CD14-positive monocyte (primary cell): ENCODE measurements at regions not wholly inside any gene's neighbourhood (a gene's known extent, or its start where the extent isn't known, plus 50 kb on each side); places are given as distances from the start of the nearest gene placed in this dataset.

Experiments used
- DNase-seq, 3 donors: peaks; one replicate each; pipeline ENCODE4 v3.0.0-alpha.2; 2011 to 2022
- H2AFZ ChIP-seq: 2 replicates; pipeline ENCODE4 v1.6.0; 2012; ENCODE audit warnings: mild to moderate bottlenecking, low read depth, low read length, inconsistent platforms; ENCODE audit not compliant: insufficient read depth, poor library complexity, severe bottlenecking
- H3K27ac ChIP-seq, 2 donors: 1 replicate in 1 of 2; 2 replicates in 1 of 2; pipeline ENCODE4 v1.5.1; 2012 to 2013; ENCODE audit warnings: low read length in 2 of 2, control low read depth in 1 of 2, inconsistent platforms in 1 of 2, low read depth in 1 of 2, mild to moderate bottlenecking in 1 of 2
- H3K27me3 ChIP-seq, 2 donors: one replicate each; pipeline versions ENCODE4 v1.6.0 to v1.6.1; 2011 to 2013; ENCODE audit warnings: low read length in 2 of 2; ENCODE audit not compliant: control insufficient read depth in 2 of 2, insufficient read depth in 2 of 2
- H3K36me3 ChIP-seq, 2 donors: replicated peaks in 1 of 2; 1 replicate in 1 of 2; 2 replicates in 1 of 2; pipeline versions ENCODE4 v1.5.1 to v1.6.1; 2012 to 2013; ENCODE audit warnings: low read length in 2 of 2, control low read depth in 1 of 2, inconsistent platforms in 1 of 2, mild to moderate bottlenecking in 1 of 2; ENCODE audit not compliant: insufficient read depth in 2 of 2, control insufficient read depth in 1 of 2
- H3K4me1 ChIP-seq, 2 donors: 1 replicate in 1 of 2; 2 replicates in 1 of 2; pipeline versions ENCODE4 v1.5.1 to v1.6.1; 2012 to 2013; ENCODE audit warnings: low read length in 2 of 2, control low read depth in 1 of 2, inconsistent platforms in 1 of 2, mild to moderate bottlenecking in 1 of 2, moderate library complexity in 1 of 2; ENCODE audit not compliant: insufficient read depth in 2 of 2, control insufficient read depth in 1 of 2
- H3K4me2 ChIP-seq: replicated peaks from 2 replicates; pipeline ENCODE3; 2012; ENCODE audit warnings: low read length, moderate library complexity, mild to moderate bottlenecking; ENCODE audit not compliant: poor library complexity, severe bottlenecking; ENCODE audit errors: extremely low read depth
- H3K4me3 ChIP-seq, 3 experiments: fragments of 200-600 bp in 1 of 3; sonication (generic) in 1 of 3; replicated peaks in 1 of 3; 1 replicate in 2 of 3; 2 replicates in 1 of 3; pipeline ENCODE4 v1.5.1; 2011 to 2013; ENCODE audit warnings: low read length in 3 of 3, mild to moderate bottlenecking in 3 of 3, control low read depth in 2 of 3, low read depth in 2 of 3, inconsistent platforms in 1 of 3, moderate library complexity in 1 of 3
- H3K79me2 ChIP-seq: 2 replicates; pipeline ENCODE4 v1.6.0; 2012; ENCODE audit warnings: mild to moderate bottlenecking, control low read depth, inconsistent platforms, low read length, moderate library complexity; ENCODE audit not compliant: insufficient read depth
- H3K9ac ChIP-seq: 2 replicates; pipeline ENCODE4 v1.6.0; 2017; ENCODE audit warnings: low read length, mild to moderate bottlenecking; ENCODE audit not compliant: insufficient read depth, poor library complexity, severe bottlenecking
- H3K9me3 ChIP-seq, 2 donors: replicated peaks in 1 of 2; 1 replicate in 1 of 2; 2 replicates in 1 of 2; pipeline versions ENCODE4 v1.5.1 to v1.6.1; 2012 to 2013; ENCODE audit warnings: low read length in 2 of 2, control low read depth in 1 of 2; ENCODE audit not compliant: control insufficient read depth in 1 of 2, insufficient read depth in 1 of 2
- H4K20me1 ChIP-seq: 2 replicates; pipeline ENCODE4 v1.6.0; 2012; ENCODE audit warnings: mild to moderate bottlenecking, low read length, control low read depth, moderate library complexity; ENCODE audit not compliant: insufficient read depth
- H3K27ac Mint-ChIP-seq, 7 donors: one replicate each; pipeline ENCODE4 v1.8.0; 2020; ENCODE audit warnings: mild to moderate bottlenecking in 7 of 7, mixed read lengths in 7 of 7, moderate library complexity in 6 of 7, inconsistent platforms in 2 of 7
- H3K27me3 Mint-ChIP-seq, 3 donors: one replicate each; pipeline ENCODE4 v1.8.0; 2021 to 2022; ENCODE audit warnings: low read depth in 3 of 3, mild to moderate bottlenecking in 3 of 3, mixed read lengths in 3 of 3, moderate library complexity in 3 of 3, inconsistent platforms in 1 of 3
- H3K36me3 Mint-ChIP-seq, 2 donors: one replicate each; pipeline ENCODE4 v1.8.0; 2020; ENCODE audit warnings: mixed read lengths in 2 of 2, inconsistent platforms in 1 of 2, mild to moderate bottlenecking in 1 of 2
- H3K4me1 Mint-ChIP-seq: one replicate; pipeline ENCODE4 v1.8.0; 2020; ENCODE audit warnings: mild to moderate bottlenecking, mixed read lengths
- H3K4me3 Mint-ChIP-seq, 2 donors: one replicate each; pipeline ENCODE4 v1.8.0; 2020; ENCODE audit warnings: mild to moderate bottlenecking in 2 of 2, mixed read lengths in 2 of 2, moderate library complexity in 1 of 2
- H3K9me3 Mint-ChIP-seq, 7 donors: one replicate each; pipeline ENCODE4 v1.8.0; 2020 to 2022; ENCODE audit warnings: mixed read lengths in 7 of 7, mild to moderate bottlenecking in 6 of 7, moderate library complexity in 6 of 7, inconsistent platforms in 2 of 7
- CTCF ChIP-seq: fragments of 200-600 bp; IDR thresholded peaks from one replicate; pipeline ENCODE4 v1.8.0; 2022; ENCODE audit warnings: antibody characterized with exemption, mild to moderate bottlenecking
- WGBS: methylation state at CpG from one replicate; pipeline ENCODE4 v1.1.5; 2013; ENCODE audit warnings: missing lambda C conversion rate; ENCODE audit not compliant: insufficient coverage; 5-methylcytosine and 5-hydroxymethylcytosine counted together
- intact Hi-C, 2 donors: fragments of 100-400 bp; cut with micrococcal nuclease; formaldehyde crosslinking; loops; one replicate each; pipeline versions ENCODE4 v1.15.0 to v1.15.1; 2023

GRCh38 chrX:138006180-138006579 lies 440.3 kb downstream of the ZIC3 start:
- Histone ChIP-seq H2AFZ (no peak overlapping the region), H3K36me3 (no peaks in the 10 kb centered on the region), H4K20me1 (no peaks in the 10 kb centered on the region), H3K4me3 (no peak overlapping the region), H3K9me3 (no peaks in the 10 kb centered on the region), H3K27me3 (no peaks in the 10 kb centered on the region), H3K9ac (no peak overlapping the region), H3K4me1 (no peaks in the 10 kb centered on the region), H3K27ac (no peak overlapping the region), H3K4me2 (no peak overlapping the region), H3K79me2 (no peaks in the 10 kb centered on the region)
- WGBS, result no CpG with 5 or more reads among the region's 4 CpGs
- Mint-ChIP-seq H3K9me3 (peaks cover 0 to 6% (median 1%) of the 10 kb centered on the region in 7 donors), H3K27me3 (peaks cover 0 to 1% (median 0%) of the 10 kb centered on the region in 3 donors), H3K4me3 (no peak overlapping the region), H3K36me3 (no peaks in the 10 kb centered on the region), H3K27ac (no peak overlapping the region), H3K4me1 (no peaks in the 10 kb centered on the region)
- DNase-seq, result no peak
- intact Hi-C loops, result no loop called here
- no peak for TF ChIP-seq CTCF

- no CpG with 5 or more reads among the region's 5 CpGs for WGBS
- no peak overlapping the region for H3K9ac ChIP-seq
- H3K27me3 Mint-ChIP-seq, result peaks cover 0 to 3% (median 0%) of the 10 kb centered on the region in 3 donors
- no peak overlapping the region for H3K4me3 Mint-ChIP-seq
- H3K27ac ChIP-seq, result no peak overlapping the region
- peaks cover 0 to 6% (median 0%) of the 10 kb centered on the region in 7 donors for H3K9me3 Mint-ChIP-seq
- no peak overlapping the region for H3K4me2 ChIP-seq
- no peaks in the 10 kb centered on the region for H3K36me3 ChIP-seq
- no peak overlapping the region for H2AFZ ChIP-seq
- H3K27ac Mint-ChIP-seq, result no peak overlapping the region
- H3K4me1 ChIP-seq, result no peaks in the 10 kb centered on the region
- no peaks in the 10 kb centered on the region for H3K4me1 Mint-ChIP-seq
- H3K4me3 ChIP-seq, result no peak overlapping the region
- no peaks in the 10 kb centered on the region for H3K79me2 ChIP-seq
- H3K27me3 ChIP-seq, result no peaks in the 10 kb centered on the region
- TF ChIP-seq CTCF, result no peak
- intact Hi-C loops, result no loop called here
- no peak for DNase-seq
- no peaks in the 10 kb centered on the region for H3K36me3 Mint-ChIP-seq
- H3K9me3 ChIP-seq, result no peaks in the 10 kb centered on the region
- no peaks in the 10 kb centered on the region for H4K20me1 ChIP-seq
These were observed 442.4 kb downstream of the ZIC3 start for GRCh38 chrX:138008281-138008680.
